ENCODE measurements at regions not wholly inside any gene's neighbourhood (a gene's known extent, or its start where the extent isn't known, plus 50 kb on each side); places are given as distances from the start of the nearest gene placed in this dataset.
"Not testable (repeated sequence)": the region's sequence is repeated elsewhere in the genome, so short reads cannot be mapped to it uniquely, and the experiment has no call there.

GRCh38 chr7:4438723-4439245 lies 243.3 kb upstream of the FOXK1 start:
- peak; percentile 28 for FAIRE-seq

GRCh38 chr7:4439444-4439843 lies 242.7 kb upstream of the FOXK1 start:
- no peak for FAIRE-seq

- FAIRE-seq, result no peak
Measured at GRCh38 chr7:4444106-4444505, 238.0 kb upstream of the FOXK1 start.

GRCh38 chr7:4445777-4446176 lies 236.3 kb upstream of the FOXK1 start:
- no peak for FAIRE-seq

- no peak for FAIRE-seq
Measured at GRCh38 chr7:4449263-4449662, 232.8 kb upstream of the FOXK1 start.

- FAIRE-seq, result no peak
Measured at GRCh38 chr7:4450483-4450882, 231.6 kb upstream of the FOXK1 start.

GRCh38 chr7:4460597-4460996 lies 221.5 kb upstream of the FOXK1 start:
- FAIRE-seq, result no peak

- FAIRE-seq, result no peak
Measured at GRCh38 chr7:4461531-4461930, 220.6 kb upstream of the FOXK1 start.

- no peak for FAIRE-seq
Measured at GRCh38 chr7:4468320-4469102, 213.6 kb upstream of the FOXK1 start.

GRCh38 chr7:4470246-4470645 lies 211.8 kb upstream of the FOXK1 start:
- FAIRE-seq, result no peak

GRCh38 chr7:4472728-4473127 lies 209.4 kb upstream of the FOXK1 start:
- no peak for FAIRE-seq

- no peak for FAIRE-seq
Measured at GRCh38 chr7:4479367-4480039, 202.6 kb upstream of the FOXK1 start.

- FAIRE-seq, result not testable (repeated sequence)
Measured at GRCh38 chr7:4480131-4480530, 202.0 kb upstream of the FOXK1 start.

- FAIRE-seq, result no peak
Measured at GRCh38 chr7:4483851-4484250, 198.2 kb upstream of the FOXK1 start.

GRCh38 chr7:4484545-4484944 lies 197.6 kb upstream of the FOXK1 start:
- no peak for FAIRE-seq

GRCh38 chr7:4486907-4487306 lies 195.2 kb upstream of the FOXK1 start:
- no peak for FAIRE-seq

GRCh38 chr7:4496911-4497310 lies 185.2 kb upstream of the FOXK1 start:
- not testable (repeated sequence) for FAIRE-seq

GRCh38 chr7:4500812-4501211 lies 181.3 kb upstream of the FOXK1 start:
- FAIRE-seq, result no peak

- FAIRE-seq, result not testable (repeated sequence)
Measured at GRCh38 chr7:4507886-4508285, 174.2 kb upstream of the FOXK1 start.

- FAIRE-seq, result no peak
Measured at GRCh38 chr7:4513450-4513849, 168.6 kb upstream of the FOXK1 start.

GRCh38 chr7:4519819-4520520 lies 162.1 kb upstream of the FOXK1 start:
- no peak for FAIRE-seq

- FAIRE-seq, result no peak
Measured at GRCh38 chr7:4523219-4523618, 158.9 kb upstream of the FOXK1 start.

- FAIRE-seq, result no peak
Measured at GRCh38 chr7:4523873-4524272, 158.2 kb upstream of the FOXK1 start.

- no peak for FAIRE-seq
Measured at GRCh38 chr7:4525884-4526283, 156.2 kb upstream of the FOXK1 start.

All from colon (tissue), 2 donors.